Keratinocyte (primary cell): ENCODE measurements at regions not wholly inside any gene's neighbourhood (a gene's known extent, or its start where the extent isn't known, plus 50 kb on each side); places are given as distances from the start of the nearest gene placed in this dataset.

ENCODE experiments used
- CTCF ChIP-seq, 3 experiments: IDR thresholded peaks in 1 of 3; conservative IDR thresholded peaks in 1 of 3; optimal IDR thresholded peaks in 1 of 3; 2 replicates in 2 of 3; 3 replicates in 1 of 3; pipeline versions ENCODE3 to v1.5.1; 2011; ENCODE audit warnings: low read length in 3 of 3, mild to moderate bottlenecking in 3 of 3, moderate library complexity in 2 of 3, control low read depth in 1 of 3, inconsistent platforms in 1 of 3; ENCODE audit not compliant: insufficient read depth in 2 of 3; ENCODE audit errors: extremely low read depth in 1 of 3
- EZH2 ChIP-seq: IDR thresholded peaks from one replicate; pipeline ENCODE4 v1.6.1; 2012; ENCODE audit warnings: inconsistent platforms, mild to moderate bottlenecking, low read length, moderate library complexity

GRCh38 chr4:24256547-24256946, 327.8 kb downstream of the DHX15 start:
- no peak for TF ChIP-seq CTCF (optimal IDR thresholded peaks at IDR 0.05 in 1 of 3, IDR thresholded peaks at IDR 0.05 in 1 of 3, conservative IDR thresholded peaks at IDR 0.05 in 1 of 3; ENCODE audit: extremely low read depth in 1 of 3, insufficient read depth in 2 of 3, low read length in 3 of 3)
- TF ChIP-seq EZH2: no peak
